Mesenchymal stem cell (in vitro differentiated cells and primary cell): ENCODE measurements at regions not wholly inside any gene's neighbourhood (a gene's known extent, or its start where the extent isn't known, plus 50 kb on each side); places are given as distances from the start of the nearest gene placed in this dataset.
"Not testable (repeated sequence)": the region's sequence is repeated elsewhere in the genome, so short reads cannot be mapped to it uniquely, and the experiment has no call there.

Source experiments
- DNase-seq: peaks from one replicate; pipeline ENCODE4 v3.0.0-alpha.2; 2013
- H2AFZ ChIP-seq: one replicate; pipeline ENCODE4 v1.6.1; 2013; ENCODE audit warnings: low read depth, mild to moderate bottlenecking, control low read depth, inconsistent platforms, low read length, moderate library complexity
- H2AK5ac ChIP-seq: 2 replicates; pipeline ENCODE4 v1.6.1; 2013; ENCODE audit warnings: low read length, moderate library complexity, mild to moderate bottlenecking, inconsistent platforms; ENCODE audit not compliant: severe bottlenecking
- H2BK120ac ChIP-seq: one replicate; pipeline ENCODE4 v1.6.1; 2013; ENCODE audit warnings: low read depth, mild to moderate bottlenecking, inconsistent platforms, low read length, moderate library complexity
- H2BK12ac ChIP-seq, 2 experiments: one replicate each; pipeline ENCODE4 v1.6.1; 2013; ENCODE audit warnings: inconsistent platforms in 2 of 2, low read length in 2 of 2, mild to moderate bottlenecking in 2 of 2, moderate library complexity in 2 of 2, control low read depth in 1 of 2
- H2BK15ac ChIP-seq: one replicate; pipeline ENCODE4 v1.6.1; 2013; ENCODE audit warnings: mild to moderate bottlenecking, low read depth, inconsistent platforms; ENCODE audit not compliant: poor library complexity, severe bottlenecking
- H2BK5ac ChIP-seq: 2 replicates; pipeline ENCODE4 v1.6.1; 2013; ENCODE audit warnings: low read depth, mild to moderate bottlenecking, low read length, control low read depth, inconsistent platforms; ENCODE audit not compliant: poor library complexity, severe bottlenecking
- H3K14ac ChIP-seq, 2 experiments: one replicate each; pipeline ENCODE4 v1.6.1; 2013; ENCODE audit warnings: inconsistent platforms in 2 of 2, low read length in 2 of 2, control low read depth in 1 of 2, mild to moderate bottlenecking in 1 of 2, moderate library complexity in 1 of 2
- H3K18ac ChIP-seq, 2 experiments: one replicate each; pipeline ENCODE4 v1.6.1; 2013; ENCODE audit warnings: inconsistent platforms in 2 of 2, low read length in 2 of 2, control low read depth in 1 of 2, low read depth in 1 of 2, mild to moderate bottlenecking in 1 of 2
- H3K23ac ChIP-seq, 2 experiments: one replicate each; pipeline ENCODE4 v1.6.1; 2013; ENCODE audit warnings: inconsistent platforms in 2 of 2, low read length in 2 of 2, mild to moderate bottlenecking in 2 of 2, moderate library complexity in 2 of 2, control low read depth in 1 of 2
- H3K27ac ChIP-seq: 2 replicates; pipeline ENCODE4 v1.5.1; 2013; ENCODE audit warnings: mild to moderate bottlenecking, moderate library complexity, low read length, control low read depth, inconsistent platforms; ENCODE audit not compliant: poor library complexity, severe bottlenecking
- H3K27me3 ChIP-seq, 2 experiments: 2 replicates each; pipeline versions ENCODE4 v1.6.1 to v1.7.0; 2013; ENCODE audit warnings: low read length in 2 of 2, mild to moderate bottlenecking in 2 of 2, moderate library complexity in 2 of 2, control low read depth in 1 of 2, inconsistent platforms in 1 of 2; ENCODE audit not compliant: control insufficient read depth in 1 of 2, insufficient read depth in 1 of 2
- H3K36me3 ChIP-seq, 2 experiments: 2 replicates each; pipeline versions ENCODE4 v1.6.1 to v1.7.0; 2013; ENCODE audit warnings: low read length in 2 of 2, control low read depth in 1 of 2, inconsistent platforms in 1 of 2, low read depth in 1 of 2, mild to moderate bottlenecking in 1 of 2; ENCODE audit not compliant: insufficient read depth in 2 of 2, control insufficient read depth in 1 of 2
- H3K4ac ChIP-seq, 2 experiments: one replicate each; pipeline ENCODE4 v1.6.1; 2013; ENCODE audit warnings: inconsistent platforms in 2 of 2, low read length in 2 of 2, mild to moderate bottlenecking in 2 of 2, moderate library complexity in 2 of 2, control low read depth in 1 of 2, low read depth in 1 of 2
- H3K4me1 ChIP-seq: 2 replicates; pipeline ENCODE4 v1.6.1; 2013; ENCODE audit warnings: low read depth, low read length, control low read depth; ENCODE audit not compliant: control insufficient read depth, insufficient read depth
- H3K4me2 ChIP-seq: 2 replicates; pipeline ENCODE4 v1.6.1; 2013; ENCODE audit warnings: low read length, mild to moderate bottlenecking, inconsistent platforms; ENCODE audit not compliant: poor library complexity, severe bottlenecking
- H3K4me3 ChIP-seq, 2 experiments: 2 replicates each; pipeline versions ENCODE4 v1.5.1 to v1.7.0; 2013; ENCODE audit warnings: low read length in 2 of 2, mild to moderate bottlenecking in 2 of 2, control low read depth in 1 of 2, low read depth in 1 of 2; ENCODE audit not compliant: insufficient read depth in 1 of 2
- H3K79me1 ChIP-seq: replicated peaks from 2 replicates; pipeline ENCODE4 v1.6.1; 2013; ENCODE audit warnings: mild to moderate bottlenecking, control low read depth, low read length, inconsistent platforms; ENCODE audit not compliant: poor library complexity, severe bottlenecking
- H3K9ac ChIP-seq: 2 replicates; pipeline ENCODE4 v1.7.0; 2013; ENCODE audit warnings: mild to moderate bottlenecking, low read length, moderate library complexity
- H3K9me3 ChIP-seq: 2 replicates; pipeline ENCODE4 v1.7.0; 2013; ENCODE audit warnings: mild to moderate bottlenecking, low read length; ENCODE audit not compliant: control insufficient read depth
- H4K8ac ChIP-seq: one replicate; pipeline ENCODE4 v1.6.1; 2013; ENCODE audit warnings: inconsistent platforms, mild to moderate bottlenecking, low read length, moderate library complexity
- H4K91ac ChIP-seq: one replicate; pipeline ENCODE4 v1.6.1; 2013; ENCODE audit warnings: mild to moderate bottlenecking, low read length, inconsistent platforms
- WGBS: methylation state at CpG from one replicate; pipeline ENCODE4 v1.1.7; 2013; ENCODE audit warnings: mixed read lengths; 5-methylcytosine and 5-hydroxymethylcytosine counted together

- H3K9me3 ChIP-seq, DNase-seq, H3K14ac ChIP-seq, H3K18ac ChIP-seq, H3K4me3 ChIP-seq, H4K91ac ChIP-seq, H3K23ac ChIP-seq, H3K4ac ChIP-seq, H2BK5ac ChIP-seq, H3K9ac ChIP-seq, H2AFZ ChIP-seq, H3K27me3 ChIP-seq, H2BK120ac ChIP-seq, H2BK15ac ChIP-seq, H3K27ac ChIP-seq, H2AK5ac ChIP-seq, H4K8ac ChIP-seq, H3K4me2 ChIP-seq, H2BK12ac ChIP-seq, H3K79me1 ChIP-seq, H3K4me1 ChIP-seq, H3K36me3 ChIP-seq: not testable (repeated sequence)
- WGBS = no CpG with 5 or more reads among the region's 6 CpGs
These were observed 437.0 kb downstream of the GOLGA6L6 start for GRCh38 chr15:20104551-20104950.

DNA sequence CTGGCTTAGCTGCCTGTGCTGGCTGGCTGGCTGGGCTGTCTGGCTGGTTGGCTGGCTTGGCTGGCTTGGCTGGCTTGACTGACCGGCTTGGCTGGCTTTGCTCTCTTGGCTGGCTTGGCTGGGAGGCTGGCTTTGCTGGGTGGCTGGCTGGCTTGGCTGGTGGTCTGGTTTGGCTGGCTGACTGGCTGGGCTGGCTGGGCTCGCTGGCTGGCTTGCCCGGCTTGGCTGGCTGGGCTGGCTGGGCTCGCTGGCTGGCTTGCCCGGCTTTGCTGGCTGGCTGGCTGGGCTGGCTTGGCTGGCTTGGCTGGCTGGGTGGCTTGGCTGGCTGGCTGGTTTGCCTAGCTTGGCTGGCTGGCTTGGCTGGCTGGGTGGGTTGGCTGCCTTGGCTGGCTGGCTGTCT lies 438.7 kb downstream of the GOLGA6L6 start:
- H3K36me3 ChIP-seq, H2AK5ac ChIP-seq: not testable (repeated sequence)
- 100% methylated on average over 2 of the region's 5 CpGs for WGBS

GRCh38 chr15:20102209-20102608 lies 439.4 kb downstream of the GOLGA6L6 start:
- H2BK5ac ChIP-seq, H3K27me3 ChIP-seq, H3K4ac ChIP-seq, DNase-seq, H2BK12ac ChIP-seq, H3K79me1 ChIP-seq, H3K36me3 ChIP-seq, H3K9me3 ChIP-seq, H3K23ac ChIP-seq, H3K9ac ChIP-seq, H2BK120ac ChIP-seq, H3K4me1 ChIP-seq, H3K18ac ChIP-seq, H3K4me3 ChIP-seq, H2BK15ac ChIP-seq, H2AFZ ChIP-seq, H3K14ac ChIP-seq, H3K4me2 ChIP-seq, H3K27ac ChIP-seq, H4K8ac ChIP-seq, H2AK5ac ChIP-seq, H4K91ac ChIP-seq: not testable (repeated sequence)
- WGBS = no CpG with 5 or more reads among the region's 1 CpG

More for the DNA sequence above, 438.7 kb downstream of the GOLGA6L6 start:
- DNase-seq, H4K91ac ChIP-seq, H3K27me3 ChIP-seq, H2BK15ac ChIP-seq, H3K4ac ChIP-seq, H2AFZ ChIP-seq, H3K27ac ChIP-seq, H2BK5ac ChIP-seq, H4K8ac ChIP-seq, H3K4me1 ChIP-seq, H3K14ac ChIP-seq, H3K9me3 ChIP-seq, H3K9ac ChIP-seq, H2BK12ac ChIP-seq, H3K4me3 ChIP-seq, H2BK120ac ChIP-seq, H3K23ac ChIP-seq, H3K18ac ChIP-seq, H3K4me2 ChIP-seq, H3K79me1 ChIP-seq: not testable (repeated sequence)

DNA sequence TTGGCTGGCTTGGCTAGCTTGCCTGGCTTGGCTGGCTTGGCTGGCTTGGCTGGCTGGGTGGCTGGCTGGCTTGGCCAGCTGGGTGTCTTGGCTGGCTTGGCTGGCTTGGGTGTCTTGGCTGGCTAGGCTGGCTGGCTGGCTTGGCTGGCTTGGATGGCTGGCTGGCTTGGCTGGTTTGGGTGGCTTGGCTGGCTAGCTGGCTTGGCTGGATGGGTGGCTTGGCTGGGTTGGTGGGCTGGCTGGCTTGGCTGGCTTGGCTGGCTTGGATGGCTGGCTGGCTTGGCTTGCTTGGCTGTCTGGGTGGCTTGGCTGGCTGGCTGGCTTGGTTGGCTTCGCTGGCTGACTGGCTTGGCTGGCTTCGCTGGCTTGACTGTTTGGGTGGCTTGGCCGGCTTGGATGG lies 440.3 kb downstream of the GOLGA6L6 start:
- H3K9ac ChIP-seq, DNase-seq, H3K36me3 ChIP-seq, H3K27me3 ChIP-seq, H4K8ac ChIP-seq, H3K79me1 ChIP-seq, H3K14ac ChIP-seq, H2BK5ac ChIP-seq, H3K4me3 ChIP-seq, H2AFZ ChIP-seq, H3K4me1 ChIP-seq, H3K27ac ChIP-seq, H2BK12ac ChIP-seq, H2AK5ac ChIP-seq, H3K18ac ChIP-seq, H4K91ac ChIP-seq, H2BK120ac ChIP-seq, H3K4ac ChIP-seq, H2BK15ac ChIP-seq, H3K4me2 ChIP-seq, H3K23ac ChIP-seq, H3K9me3 ChIP-seq: not testable (repeated sequence)
- WGBS = no CpG with 5 or more reads among the region's 3 CpGs
